Esophagus squamous epithelium (tissue), 5 donors: ENCODE measurements at regions not wholly inside any gene's neighbourhood (a gene's known extent, or its start where the extent isn't known, plus 50 kb on each side); places are given as distances from the start of the nearest gene placed in this dataset.

ENCODE experiments used
- DNase-seq: peaks from one replicate; lab custom pipeline; 2025; lab: John Stamatoyannopoulos, UW
- H3K27ac ChIP-seq, 4 donors: fragments of 200-600 bp; sonication (generic); one replicate each; pipeline ENCODE4 v1.5.1; 2016 to 2019; ENCODE audit warnings: mild to moderate bottlenecking in 1 of 4
- H3K27me3 ChIP-seq, 4 donors: fragments of 200-600 bp; sonication (generic); 1 replicate in 3 of 4; 2 replicates in 1 of 4; pipeline versions ENCODE4 v1.5.1 to v1.6.0; 2017 to 2021; ENCODE audit warnings: antibody characterized with exemption in 1 of 4
- H3K36me3 ChIP-seq, 3 donors: fragments of 200-600 bp; sonication (generic); one replicate each; pipeline ENCODE4 v1.5.1; 2016 to 2019
- H3K4me1 ChIP-seq, 3 donors: fragments of 200-600 bp; sonication (generic); one replicate each; pipeline ENCODE4 v1.5.1; 2017 to 2019
- H3K4me3 ChIP-seq, 4 donors: fragments of 200-600 bp; sonication (generic); 1 replicate in 3 of 4; 2 replicates in 1 of 4; pipeline ENCODE4 v1.5.1; 2016 to 2019; ENCODE audit warnings: mild to moderate bottlenecking in 2 of 4, moderate library complexity in 1 of 4
- H3K9me3 ChIP-seq, 3 donors: fragments of 200-600 bp; sonication (generic); one replicate each; pipeline ENCODE4 v1.5.1; 2016 to 2019
- CTCF ChIP-seq, 6 experiments: fragments of 450-650 bp in 4 of 6; fragments of 200-600 bp in 2 of 6; sonication (generic) in 2 of 6; IDR thresholded peaks; one replicate each; pipeline ENCODE4 v1.5.1; 2016 to 2019; ENCODE audit warnings: antibody characterized with exemption in 6 of 6, mild to moderate bottlenecking in 4 of 6, moderate library complexity in 4 of 6
- POLR2A ChIP-seq, 4 donors: fragments of 450-650 bp; IDR thresholded peaks; one replicate each; pipeline ENCODE4 v1.6.1; 2017; ENCODE audit warnings: antibody characterized with exemption in 4 of 4, mild to moderate bottlenecking in 4 of 4, moderate library complexity in 3 of 4
- WGBS, 2 donors: methylation state at CpG; one replicate each; pipeline ENCODE4 v1.1.5; 2018; 5-methylcytosine and 5-hydroxymethylcytosine counted together
- intact Hi-C: fragments of 100-400 bp; cut with DNase I; formaldehyde crosslinking; loops from one replicate; pipeline ENCODE4 v1.15.0; 2022
- donor health status: DM: yes; HTN: yes; CAD: no.

DNA sequence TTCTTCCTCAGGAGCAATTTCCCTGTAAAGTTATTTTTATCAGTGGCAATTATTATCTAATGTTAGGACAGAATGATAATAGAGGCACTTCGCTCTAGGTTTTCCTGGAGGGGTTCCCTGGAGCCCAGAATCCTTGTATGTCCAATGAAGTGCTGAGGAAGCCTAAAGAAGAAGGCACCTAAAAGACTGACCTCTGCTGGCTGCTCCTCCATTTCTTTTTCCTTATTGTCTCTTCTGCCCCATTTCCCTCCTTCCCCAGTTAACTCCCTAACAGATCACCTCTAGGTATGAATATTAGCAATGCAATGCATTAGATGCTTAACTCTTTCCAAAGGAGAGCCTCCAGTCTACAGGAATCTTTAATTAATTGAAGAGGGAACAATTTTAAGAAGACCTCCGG lies 985.4 kb downstream of the DIAPH3 start:
- TF ChIP-seq POLR2A (IDR thresholded peaks at IDR 0.05) (no peak), CTCF (IDR thresholded peaks at IDR 0.05) (peak in 1 of 6 experiments; percentile 4)
- Histone ChIP-seq H3K9me3 (no peaks in the 10 kb centered on the region), H3K27me3 (no peaks in the 10 kb centered on the region), H3K27ac (no peak overlapping the region), H3K4me3 (no peak overlapping the region), H3K36me3 (no peaks in the 10 kb centered on the region), H3K4me1 (no peaks in the 10 kb centered on the region)
- WGBS, 2 donors: 75 to 85% methylated on average over 2 of the region's 2 CpGs
- DNase-seq: no peak
- intact Hi-C loops: no loop called here

DNA sequence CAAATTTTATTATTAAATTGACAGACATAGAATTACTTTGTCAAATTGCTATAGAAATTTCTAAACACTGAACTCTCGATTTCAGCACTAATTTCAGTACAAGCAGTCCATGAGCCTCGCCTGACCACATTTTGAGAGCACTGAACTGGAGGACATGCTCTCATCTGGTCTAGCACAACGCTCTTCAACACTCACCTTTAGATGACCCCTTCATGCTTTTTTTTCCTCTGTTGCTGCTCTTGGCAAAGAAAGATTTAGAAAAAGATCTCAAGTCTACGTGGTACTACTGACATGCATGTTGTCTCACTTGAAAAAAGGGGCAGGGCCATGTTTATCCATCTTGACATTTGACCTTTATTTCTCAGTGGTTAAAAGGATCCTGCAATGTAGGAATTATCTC lies 981.5 kb downstream of the DIAPH3 start:
- TF ChIP-seq CTCF (IDR thresholded peaks at IDR 0.05): no peak
- TF ChIP-seq POLR2A (IDR thresholded peaks at IDR 0.05): no peak
- no peak for DNase-seq
- no peaks in the 10 kb centered on the region for H3K4me1 ChIP-seq
- H3K27ac ChIP-seq: no peak overlapping the region
- no peaks in the 10 kb centered on the region for H3K9me3 ChIP-seq
- H3K4me3 ChIP-seq: no peak overlapping the region
- intact Hi-C loops: no loop called here
- 49 to 53% methylated on average over 4 of the region's 4 CpGs for WGBS, 2 donors
- H3K36me3 ChIP-seq: no peaks in the 10 kb centered on the region
- no peaks in the 10 kb centered on the region for H3K27me3 ChIP-seq

- 43 to 66% methylated on average over 1 of the region's 1 CpG for WGBS, 2 donors
- Histone ChIP-seq H3K36me3 (no peaks in the 10 kb centered on the region), H3K27ac (no peak overlapping the region), H3K27me3 (no peaks in the 10 kb centered on the region), H3K4me1 (no peaks in the 10 kb centered on the region), H3K4me3 (no peak overlapping the region), H3K9me3 (no peaks in the 10 kb centered on the region)
- DNase-seq: no peak
- TF ChIP-seq CTCF (IDR thresholded peaks at IDR 0.05): no peak
- no peak for TF ChIP-seq POLR2A (IDR thresholded peaks at IDR 0.05)
- intact Hi-C loops: no loop called here
Observed at GRCh38 chr13:59197397-59197796, 966.3 kb downstream of the DIAPH3 start.

DNA sequence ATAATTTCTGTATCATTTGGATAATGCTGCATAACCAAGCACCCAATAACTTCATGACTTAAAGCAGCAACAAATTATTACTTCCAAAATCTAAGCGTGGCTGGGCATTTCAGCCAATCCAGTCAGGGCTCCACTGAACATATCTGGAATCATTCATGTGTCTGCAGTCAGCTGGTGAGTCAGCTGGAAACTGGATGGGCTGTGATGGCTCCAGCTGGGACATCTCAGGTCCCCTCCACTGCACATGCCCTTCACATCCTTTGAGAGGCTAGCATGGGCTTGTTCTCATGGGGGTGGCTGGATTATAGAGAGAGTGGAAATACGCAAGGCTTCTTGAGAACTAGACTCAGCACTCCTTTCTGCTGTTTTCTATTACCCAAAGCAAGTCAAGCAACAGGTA lies 961.9 kb downstream of the DIAPH3 start:
- Histone ChIP-seq H3K27me3 (no peaks in the 10 kb centered on the region), H3K9me3 (no peaks in the 10 kb centered on the region), H3K4me3 (no peak overlapping the region), H3K36me3 (no peaks in the 10 kb centered on the region), H3K4me1 (no peaks in the 10 kb centered on the region), H3K27ac (no peak overlapping the region)
- WGBS, 2 donors: 34 to 67% methylated on average over 2 of the region's 2 CpGs
- TF ChIP-seq POLR2A (IDR thresholded peaks at IDR 0.05) (no peak), CTCF (IDR thresholded peaks at IDR 0.05) (no peak)
- intact Hi-C loops: no loop called here
- no peak for DNase-seq

GRCh38 chr13:59203855-59204254 lies 959.9 kb downstream of the DIAPH3 start:
- no peak for DNase-seq
- Histone ChIP-seq H3K4me1 (no peaks in the 10 kb centered on the region), H3K27ac (no peak overlapping the region), H3K27me3 (no peaks in the 10 kb centered on the region), H3K4me3 (no peak overlapping the region), H3K9me3 (no peaks in the 10 kb centered on the region), H3K36me3 (no peaks in the 10 kb centered on the region)
- WGBS, 2 donors: 51 to 65% methylated on average over 6 of the region's 6 CpGs
- intact Hi-C loops: no loop called here
- no peak for TF ChIP-seq CTCF (IDR thresholded peaks at IDR 0.05)
- no peak for TF ChIP-seq POLR2A (IDR thresholded peaks at IDR 0.05)
